ENCODE measurements at regions not wholly inside any gene's neighbourhood (a gene's known extent, or its start where the extent isn't known, plus 50 kb on each side); places are given as distances from the start of the nearest gene placed in this dataset.

GRCh38 chr19:31882709-31883108 lies 462.7 kb upstream of the ZNF507 start:
- TF ChIP-seq SP1 (IDR thresholded peaks at IDR 0.05) (no peak), ATF3 (IDR thresholded peaks at IDR 0.05) (no peak), TAF1 (conservative IDR thresholded peaks at IDR 0.05) (no peak)
